LNCaP clone FGC (cell line): ENCODE measurements at regions not wholly inside any gene's neighbourhood (a gene's known extent, or its start where the extent isn't known, plus 50 kb on each side); places are given as distances from the start of the nearest gene placed in this dataset.

Source experiments
- DNase-seq: peaks from one replicate; pipeline ENCODE4 v3.0.0-alpha.2; 2011; ENCODE audit warnings: low read depth
- H3K4me3 ChIP-seq: 2 replicates; pipeline ENCODE4 v1.5.1; 2011; ENCODE audit warnings: mild to moderate bottlenecking, low read depth, low read length, control low read depth
- CTCF ChIP-seq: IDR thresholded peaks from 2 replicates; pipeline ENCODE4 v1.5.1; 2012; ENCODE audit warnings: mild to moderate bottlenecking; ENCODE audit not compliant: control insufficient read depth, insufficient read depth; ENCODE audit errors: extremely low read depth

- H3K4me3 ChIP-seq = no peak overlapping the region
- TF ChIP-seq CTCF = no peak
- no peak for DNase-seq
Observed at GRCh38 chr3:181040030-181040429, 50.5 kb upstream of the DNAJC19 start.
